SU-DHL-6 (cell line): ENCODE measurements at regions not wholly inside any gene's neighbourhood (a gene's known extent, or its start where the extent isn't known, plus 50 kb on each side); places are given as distances from the start of the nearest gene placed in this dataset.

ENCODE experiments used
- EZH2phosphoT487 ChIP-seq: fragments of 200-600 bp; sonication (generic), shearing (Covaris generic); conservative IDR thresholded peaks from 2 replicates; pipeline ENCODE4 v1.6.1; 2018; ENCODE audit warnings: mild to moderate bottlenecking, antibody characterized with exemption, low read length, moderate library complexity, mixed read lengths
- TF ChIP-seq, protein P1 (sequence below): fragments of 200-600 bp; sonication (generic); IDR thresholded peaks from one replicate; pipeline ENCODE4 v1.5.1; 2017; ENCODE audit warnings: antibody characterized with exemption, mild to moderate bottlenecking, low read length, moderate library complexity; ENCODE audit not compliant: insufficient read depth, poor library complexity, severe bottlenecking

- TF ChIP-seq, protein P1, sequence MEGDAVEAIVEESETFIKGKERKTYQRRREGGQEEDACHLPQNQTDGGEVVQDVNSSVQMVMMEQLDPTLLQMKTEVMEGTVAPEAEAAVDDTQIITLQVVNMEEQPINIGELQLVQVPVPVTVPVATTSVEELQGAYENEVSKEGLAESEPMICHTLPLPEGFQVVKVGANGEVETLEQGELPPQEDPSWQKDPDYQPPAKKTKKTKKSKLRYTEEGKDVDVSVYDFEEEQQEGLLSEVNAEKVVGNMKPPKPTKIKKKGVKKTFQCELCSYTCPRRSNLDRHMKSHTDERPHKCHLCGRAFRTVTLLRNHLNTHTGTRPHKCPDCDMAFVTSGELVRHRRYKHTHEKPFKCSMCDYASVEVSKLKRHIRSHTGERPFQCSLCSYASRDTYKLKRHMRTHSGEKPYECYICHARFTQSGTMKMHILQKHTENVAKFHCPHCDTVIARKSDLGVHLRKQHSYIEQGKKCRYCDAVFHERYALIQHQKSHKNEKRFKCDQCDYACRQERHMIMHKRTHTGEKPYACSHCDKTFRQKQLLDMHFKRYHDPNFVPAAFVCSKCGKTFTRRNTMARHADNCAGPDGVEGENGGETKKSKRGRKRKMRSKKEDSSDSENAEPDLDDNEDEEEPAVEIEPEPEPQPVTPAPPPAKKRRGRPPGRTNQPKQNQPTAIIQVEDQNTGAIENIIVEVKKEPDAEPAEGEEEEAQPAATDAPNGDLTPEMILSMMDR: no peak
- no peak for TF ChIP-seq EZH2phosphoT487
Observed at GRCh38 chr16:35687071-35687470, 2227.7 kb downstream of the TP53TG3F start.
